Prostate gland (tissue), 2 donors: ENCODE measurements at regions not wholly inside any gene's neighbourhood (a gene's known extent, or its start where the extent isn't known, plus 50 kb on each side); places are given as distances from the start of the nearest gene placed in this dataset.

Experiments used
- POLR2A ChIP-seq: fragments of 450-650 bp; IDR thresholded peaks from one replicate; pipeline ENCODE4 v1.6.1; 2016; ENCODE audit warnings: antibody characterized with exemption, mild to moderate bottlenecking
- TF ChIP-seq, protein P1 (sequence below), 4 experiments: fragments of 200-600 bp in 2 of 4; fragments of 450-650 bp in 2 of 4; sonication (generic) in 2 of 4; IDR thresholded peaks; 1 replicate in 3 of 4; 2 replicates in 1 of 4; pipeline ENCODE4 v1.5.1; 2016 to 2019; ENCODE audit warnings: antibody characterized with exemption in 4 of 4, mild to moderate bottlenecking in 2 of 4, moderate library complexity in 2 of 4

DNA sequence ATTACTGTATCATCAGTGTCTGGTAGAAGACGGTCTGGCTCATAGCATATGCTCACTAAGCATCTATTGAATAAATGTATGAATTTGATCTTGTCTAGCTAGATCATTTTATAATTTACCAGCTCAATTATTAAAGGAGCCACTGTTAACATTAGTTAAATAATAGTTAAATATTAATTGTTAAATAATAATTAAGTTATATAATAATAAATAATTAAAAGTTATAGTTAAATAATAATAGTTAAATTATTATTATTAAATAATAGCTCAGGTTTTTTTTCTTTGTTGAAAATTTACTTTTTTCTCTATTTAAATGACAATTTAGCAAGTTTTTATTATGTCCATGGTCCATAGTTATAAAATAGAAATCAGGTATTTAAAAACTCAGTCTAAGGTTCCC is 274.4 kb downstream of the OXSM start:
- TF ChIP-seq, protein P1, sequence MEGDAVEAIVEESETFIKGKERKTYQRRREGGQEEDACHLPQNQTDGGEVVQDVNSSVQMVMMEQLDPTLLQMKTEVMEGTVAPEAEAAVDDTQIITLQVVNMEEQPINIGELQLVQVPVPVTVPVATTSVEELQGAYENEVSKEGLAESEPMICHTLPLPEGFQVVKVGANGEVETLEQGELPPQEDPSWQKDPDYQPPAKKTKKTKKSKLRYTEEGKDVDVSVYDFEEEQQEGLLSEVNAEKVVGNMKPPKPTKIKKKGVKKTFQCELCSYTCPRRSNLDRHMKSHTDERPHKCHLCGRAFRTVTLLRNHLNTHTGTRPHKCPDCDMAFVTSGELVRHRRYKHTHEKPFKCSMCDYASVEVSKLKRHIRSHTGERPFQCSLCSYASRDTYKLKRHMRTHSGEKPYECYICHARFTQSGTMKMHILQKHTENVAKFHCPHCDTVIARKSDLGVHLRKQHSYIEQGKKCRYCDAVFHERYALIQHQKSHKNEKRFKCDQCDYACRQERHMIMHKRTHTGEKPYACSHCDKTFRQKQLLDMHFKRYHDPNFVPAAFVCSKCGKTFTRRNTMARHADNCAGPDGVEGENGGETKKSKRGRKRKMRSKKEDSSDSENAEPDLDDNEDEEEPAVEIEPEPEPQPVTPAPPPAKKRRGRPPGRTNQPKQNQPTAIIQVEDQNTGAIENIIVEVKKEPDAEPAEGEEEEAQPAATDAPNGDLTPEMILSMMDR (IDR thresholded peaks at IDR 0.05), result no peak
- no peak for TF ChIP-seq POLR2A
